CD4-positive, alpha-beta memory T cell (primary cell): ENCODE measurements at regions not wholly inside any gene's neighbourhood (a gene's known extent, or its start where the extent isn't known, plus 50 kb on each side); places are given as distances from the start of the nearest gene placed in this dataset.

ENCODE experiments used
- CTCF ChIA-PET: fragments of 350-600 bp; sonication (Branson Sonifier 250); formaldehyde crosslinking; loops from one replicate; lab custom pipeline; 2021; ENCODE audit warnings: inconsistent platforms; ENCODE audit not compliant: partially characterized antibody; lab: Charles Lee
- POLR2A ChIA-PET: fragments of 350-600 bp; sonication (Branson Sonifier 250); formaldehyde crosslinking; loops from one replicate; lab custom pipeline; 2021; ENCODE audit not compliant: partially characterized antibody; lab: Charles Lee
- DNase-seq, 5 donors: peaks; one replicate each; pipeline versions ENCODE4 v3.0.0 to v3.0.0-alpha.2; 2020 to 2022; ENCODE audit warnings: mixed read lengths in 1 of 5
- H3K27ac ChIP-seq: one replicate; pipeline ENCODE4 v1.7.0; 2013; ENCODE audit warnings: low read depth, low read length
- H3K27me3 ChIP-seq: 2 replicates; pipeline ENCODE4 v1.7.0; 2013; ENCODE audit warnings: mild to moderate bottlenecking, low read length, moderate library complexity; ENCODE audit not compliant: insufficient read depth
- H3K36me3 ChIP-seq: 2 replicates; pipeline ENCODE4 v1.7.0; 2013; ENCODE audit warnings: mild to moderate bottlenecking, low read length, moderate library complexity; ENCODE audit not compliant: insufficient read depth
- H3K4me1 ChIP-seq: 2 replicates; pipeline ENCODE4 v1.7.0; 2013; ENCODE audit warnings: mild to moderate bottlenecking, low read length, moderate library complexity; ENCODE audit not compliant: insufficient read depth
- H3K4me3 ChIP-seq, 2 donors: one replicate each; pipeline ENCODE4 v1.7.0; 2013; ENCODE audit warnings: low read length in 2 of 2, mild to moderate bottlenecking in 1 of 2
- H3K9me3 ChIP-seq, 2 donors: one replicate each; pipeline ENCODE4 v1.7.0; 2013; ENCODE audit warnings: low read length in 2 of 2, control low read depth in 1 of 2; ENCODE audit not compliant: control insufficient read depth in 1 of 2
- H3K27ac Mint-ChIP-seq, 7 donors: one replicate each; pipeline ENCODE4 v1.8.0; 2020 to 2021; ENCODE audit warnings: mixed read lengths in 7 of 7, mild to moderate bottlenecking in 6 of 7, inconsistent platforms in 3 of 7, moderate library complexity in 3 of 7
- H3K27me3 Mint-ChIP-seq, 2 donors: one replicate each; pipeline ENCODE4 v1.8.0; 2020 to 2021; ENCODE audit warnings: mixed read lengths in 2 of 2
- H3K36me3 Mint-ChIP-seq, 2 donors: one replicate each; pipeline ENCODE4 v1.8.0; 2020 to 2021; ENCODE audit warnings: mixed read lengths in 2 of 2, inconsistent platforms in 1 of 2, mild to moderate bottlenecking in 1 of 2
- H3K4me1 Mint-ChIP-seq, 4 donors: one replicate each; pipeline ENCODE4 v1.8.0; 2020 to 2021; ENCODE audit warnings: mixed read lengths in 4 of 4, mild to moderate bottlenecking in 1 of 4
- H3K4me3 Mint-ChIP-seq, 8 donors: one replicate each; pipeline ENCODE4 v1.8.0; 2020 to 2021; ENCODE audit warnings: mixed read lengths in 8 of 8, mild to moderate bottlenecking in 7 of 8, moderate library complexity in 6 of 8, inconsistent platforms in 3 of 8
- H3K9me3 Mint-ChIP-seq, 8 donors: one replicate each; pipeline ENCODE4 v1.8.0; 2020 to 2021; ENCODE audit warnings: mixed read lengths in 8 of 8, mild to moderate bottlenecking in 5 of 8, inconsistent platforms in 3 of 8, moderate library complexity in 1 of 8
- intact Hi-C: fragments of 100-400 bp; cut with micrococcal nuclease; formaldehyde crosslinking; loops from one replicate; pipeline ENCODE4 v1.15.1; 2023

DNA sequence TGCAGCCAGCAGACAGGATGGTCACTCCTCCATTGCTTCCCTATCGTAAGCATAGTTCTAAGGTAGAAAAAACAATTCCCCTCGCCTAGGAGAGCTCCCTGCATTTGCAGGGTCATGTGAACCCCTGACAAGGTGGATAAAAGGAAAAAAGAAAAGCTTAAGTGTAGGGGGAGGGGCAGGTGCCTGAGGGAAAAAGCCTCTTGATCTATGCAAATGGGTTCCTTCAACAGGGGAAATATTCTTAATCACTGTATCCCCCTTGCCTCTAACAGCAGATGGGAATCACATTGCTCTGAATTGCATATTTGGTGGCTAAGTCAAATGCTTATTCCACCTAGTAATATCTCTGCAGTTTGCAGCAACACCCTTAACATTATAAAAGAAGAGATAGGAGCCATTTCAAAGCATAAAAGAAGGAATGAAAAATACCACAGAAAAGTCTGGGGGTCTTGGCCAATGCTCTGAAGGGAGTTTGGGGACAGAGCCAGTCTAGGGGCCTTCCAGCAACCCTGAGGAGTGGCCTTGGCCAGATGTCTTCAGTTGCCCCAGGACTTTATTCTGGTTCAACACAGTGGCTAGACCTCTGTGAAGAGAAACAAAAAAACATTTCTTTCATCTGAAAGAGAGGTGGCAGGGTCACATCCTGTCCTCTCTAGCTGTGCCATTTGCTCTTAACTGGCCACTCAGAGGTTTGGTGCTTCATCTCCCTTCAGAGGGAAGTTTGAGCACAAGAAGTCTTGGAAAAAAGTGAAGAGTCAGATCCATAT lies 660.4 kb upstream of the GJE1 start:
- POLR2A ChIA-PET = no interaction called here
- H3K27ac Mint-ChIP-seq = no peak overlapping the region
- no peak overlapping the region for H3K4me3 Mint-ChIP-seq
- H3K4me1 Mint-ChIP-seq = peaks cover 0 to 2% (median 0%) of the 10 kb centered on the region in 4 donors
- no peaks in the 10 kb centered on the region for H3K27me3 ChIP-seq
- no peaks in the 10 kb centered on the region for H3K4me1 ChIP-seq
- CTCF ChIA-PET = no interaction called here
- peaks cover 0 to 7% of the 10 kb centered on the region in 2 donors for H3K36me3 Mint-ChIP-seq
- DNase-seq = no peak
- H3K9me3 Mint-ChIP-seq = peaks cover 0 to 7% (median 0%) of the 10 kb centered on the region in 8 donors
- no peak overlapping the region for H3K27ac ChIP-seq
- H3K9me3 ChIP-seq = no peaks in the 10 kb centered on the region
- H3K4me3 ChIP-seq = no peak overlapping the region
- H3K27me3 Mint-ChIP-seq = no peaks in the 10 kb centered on the region
- no peaks in the 10 kb centered on the region for H3K36me3 ChIP-seq
- intact Hi-C loops = no loop called here

DNA sequence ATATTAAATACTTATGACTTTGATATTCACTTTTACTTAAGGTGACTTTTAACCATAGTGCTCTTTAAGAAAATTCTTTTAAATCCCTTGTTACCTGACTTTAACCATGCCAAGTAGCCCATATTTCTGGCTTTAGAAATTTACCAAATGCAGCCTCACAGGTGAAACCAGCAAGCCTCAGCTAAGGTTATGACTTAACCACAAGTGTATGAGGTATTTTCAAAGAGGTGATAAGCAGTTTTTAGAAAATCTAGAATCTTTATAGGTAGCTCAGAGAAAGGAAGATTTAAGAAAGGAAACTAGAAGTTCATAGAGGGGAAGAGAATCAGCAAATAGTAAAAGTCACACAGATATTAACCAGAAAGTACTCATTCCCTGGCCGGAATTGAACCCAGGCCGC lies 661.9 kb upstream of the GJE1 start:
- no peaks in the 10 kb centered on the region for H3K9me3 ChIP-seq
- no peak overlapping the region for H3K4me3 ChIP-seq
- intact Hi-C loops = no loop called here
- Mint-ChIP-seq H3K9me3 (peaks cover 0 to 7% (median 0%) of the 10 kb centered on the region in 8 donors), H3K27me3 (no peaks in the 10 kb centered on the region), H3K36me3 (peaks cover 0 to 7% of the 10 kb centered on the region in 2 donors), H3K4me1 (peaks cover 0 to 3% (median under 1%) of the 10 kb centered on the region in 4 donors), H3K4me3 (no peak overlapping the region), H3K27ac (no peak overlapping the region)
- H3K27ac ChIP-seq = no peak overlapping the region
- no peaks in the 10 kb centered on the region for H3K4me1 ChIP-seq
- CTCF ChIA-PET = no interaction called here
- no peak for DNase-seq
- POLR2A ChIA-PET = no interaction called here
- H3K27me3 ChIP-seq = no peaks in the 10 kb centered on the region
- H3K36me3 ChIP-seq = no peaks in the 10 kb centered on the region

DNA sequence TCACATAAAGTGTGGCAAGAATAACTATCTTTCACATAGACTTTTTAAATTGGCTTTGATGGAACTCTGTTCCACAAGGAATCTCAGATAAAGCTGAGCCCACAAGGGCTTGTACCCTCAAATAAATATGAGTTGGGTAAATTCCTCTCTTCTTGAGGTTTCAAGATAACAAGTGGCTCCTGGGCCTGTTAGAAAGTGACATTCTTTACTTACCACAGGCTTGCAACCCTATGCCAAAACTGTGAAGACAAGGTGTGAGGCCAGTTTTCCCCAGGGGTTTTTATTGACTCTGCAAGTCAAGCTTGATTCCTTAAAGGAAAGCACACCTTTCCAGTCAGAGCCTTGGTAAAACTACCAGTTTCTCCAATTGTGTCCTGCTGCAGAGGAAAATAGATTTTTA lies 664.8 kb upstream of the GJE1 start:
- peaks cover 6% of the 10 kb centered on the region for H3K4me1 ChIP-seq
- Mint-ChIP-seq H3K9me3 (no peaks in the 10 kb centered on the region), H3K4me1 (peaks cover 4 to 11% (median 8%) of the 10 kb centered on the region in 4 donors), H3K27ac (no peak overlapping the region), H3K27me3 (no peaks in the 10 kb centered on the region), H3K36me3 (no peaks in the 10 kb centered on the region), H3K4me3 (no peak overlapping the region)
- no peaks in the 10 kb centered on the region for H3K36me3 ChIP-seq
- H3K27me3 ChIP-seq = no peaks in the 10 kb centered on the region
- POLR2A ChIA-PET = no interaction called here
- CTCF ChIA-PET = no interaction called here
- H3K9me3 ChIP-seq = no peaks in the 10 kb centered on the region
- DNase-seq = no peak
- H3K27ac ChIP-seq = no peak overlapping the region
- intact Hi-C loops = no loop called here
- no peak overlapping the region for H3K4me3 ChIP-seq

DNA sequence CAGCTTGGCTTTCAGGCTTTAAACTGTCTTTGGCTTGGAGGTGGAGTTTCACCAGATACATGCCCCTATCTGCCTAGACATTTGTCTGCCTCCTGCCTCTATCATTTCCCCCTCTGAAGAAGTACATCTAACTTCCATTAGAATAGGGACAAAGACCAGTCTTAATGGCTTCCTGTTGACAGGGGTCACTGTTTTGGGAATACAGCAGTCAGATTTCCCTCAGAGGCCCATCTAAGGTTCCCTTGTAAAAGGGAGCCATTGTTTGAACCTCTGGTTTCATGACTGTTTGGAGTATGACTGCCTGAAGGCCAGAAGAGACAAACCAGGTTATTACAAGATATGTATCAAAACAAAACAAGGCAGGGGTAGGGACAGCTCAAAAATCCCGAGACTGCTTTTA lies 665.7 kb upstream of the GJE1 start:
- ChIA-PET POLR2A (no interaction called here), CTCF (no interaction called here)
- peak overlapping the region in 1 of 7 donors; percentile 5 for H3K27ac Mint-ChIP-seq
- H3K27me3 ChIP-seq = no peaks in the 10 kb centered on the region
- DNase-seq = no peak
- no peak overlapping the region for H3K27ac ChIP-seq
- H3K4me1 ChIP-seq = peaks cover 6% of the 10 kb centered on the region
- H3K9me3 ChIP-seq = no peaks in the 10 kb centered on the region
- H3K4me1 Mint-ChIP-seq = peaks cover 4 to 11% (median 8%) of the 10 kb centered on the region in 4 donors
- H3K36me3 ChIP-seq = no peaks in the 10 kb centered on the region
- H3K9me3 Mint-ChIP-seq = no peaks in the 10 kb centered on the region
- no peak overlapping the region for H3K4me3 Mint-ChIP-seq
- no peaks in the 10 kb centered on the region for H3K36me3 Mint-ChIP-seq
- H3K4me3 ChIP-seq = no peak overlapping the region
- no peaks in the 10 kb centered on the region for H3K27me3 Mint-ChIP-seq
- intact Hi-C loops = no loop called here

DNA sequence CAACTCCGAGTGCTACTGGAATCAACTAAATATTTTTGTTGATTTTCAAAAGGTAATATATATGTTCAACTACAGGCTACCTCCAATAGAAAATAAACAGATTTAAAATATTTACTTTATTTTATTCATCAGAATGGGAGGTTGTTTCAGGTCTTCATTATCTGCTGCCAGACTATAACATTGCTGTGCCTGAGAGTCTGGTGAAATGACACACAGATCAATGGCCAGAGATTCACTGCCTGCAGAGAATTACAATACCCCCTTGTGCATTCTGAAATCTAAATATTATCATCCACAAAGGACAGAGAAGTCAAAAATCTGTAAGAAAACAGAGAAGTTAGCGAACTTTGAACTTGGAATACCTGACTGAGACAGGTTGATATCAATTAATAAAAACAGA lies 667.8 kb upstream of the GJE1 start:
- intact Hi-C loops = loop anchor here (2.0 kb wide), 1 partner anchor 18 kb away; no protein-coding TSS in a partner anchor

DNA sequence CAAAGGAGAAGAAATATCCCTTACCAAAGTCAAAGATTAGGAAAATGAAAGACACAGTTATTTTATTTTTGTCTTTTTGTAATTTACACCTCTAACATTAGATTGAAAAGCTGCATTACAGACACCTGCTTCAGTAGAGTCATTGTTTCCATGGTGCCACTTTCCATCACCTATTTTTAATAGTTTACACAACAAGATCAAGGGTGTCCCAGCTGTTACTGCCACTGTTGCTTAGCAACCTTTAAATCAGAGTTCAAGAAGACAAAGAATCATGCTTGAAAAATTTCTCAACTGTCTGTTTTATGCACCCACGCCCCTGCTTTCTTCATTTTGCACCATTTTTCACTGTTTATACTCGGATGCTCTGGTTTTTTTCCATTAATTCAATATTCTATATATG lies 668.2 kb upstream of the GJE1 start:
- Histone ChIP-seq H3K27me3 (no peaks in the 10 kb centered on the region), H3K36me3 (no peaks in the 10 kb centered on the region), H3K9me3 (no peaks in the 10 kb centered on the region), H3K4me3 (no peak overlapping the region), H3K4me1 (peaks cover 6% of the 10 kb centered on the region), H3K27ac (no peak overlapping the region)
- CTCF ChIA-PET = no interaction called here
- no peaks in the 10 kb centered on the region for H3K36me3 Mint-ChIP-seq
- H3K4me1 Mint-ChIP-seq = peaks cover 4 to 11% (median 8%) of the 10 kb centered on the region in 4 donors
- intact Hi-C loops = loop anchor here (2.0 kb wide), 1 partner anchor 18 kb away; no protein-coding TSS in a partner anchor
- H3K4me3 Mint-ChIP-seq = peak overlapping the region in 1 of 8 donors; percentile 8
- POLR2A ChIA-PET = interaction anchor here (0.9 kb wide), 1 partner anchor 19 kb away, joined by 3 read pairs; no protein-coding TSS in a partner anchor
- peak overlapping the region in 1 of 7 donors; percentile 24 for H3K27ac Mint-ChIP-seq
- H3K9me3 Mint-ChIP-seq = peaks cover 0 to 2% (median 0%) of the 10 kb centered on the region in 8 donors
- peak; percentile 16 to 53 (median 37) for DNase-seq
- H3K27me3 Mint-ChIP-seq = no peaks in the 10 kb centered on the region

More for the DNA sequence above, 667.8 kb upstream of the GJE1 start:
- Histone ChIP-seq H3K27ac (no peak overlapping the region), H3K36me3 (no peaks in the 10 kb centered on the region), H3K9me3 (no peaks in the 10 kb centered on the region), H3K27me3 (no peaks in the 10 kb centered on the region), H3K4me3 (no peak overlapping the region), H3K4me1 (peaks cover 6% of the 10 kb centered on the region)
- POLR2A ChIA-PET = interaction anchor here (0.9 kb wide), 1 partner anchor 18 kb away, joined by 3 read pairs; no protein-coding TSS in a partner anchor
- no peaks in the 10 kb centered on the region for H3K27me3 Mint-ChIP-seq
- no peaks in the 10 kb centered on the region for H3K36me3 Mint-ChIP-seq
- H3K9me3 Mint-ChIP-seq = peaks cover 0 to 1% (median 0%) of the 10 kb centered on the region in 8 donors
- DNase-seq = no peak
- CTCF ChIA-PET = no interaction called here
- H3K4me3 Mint-ChIP-seq = peak overlapping the region in 1 of 8 donors; percentile 8
- peaks cover 4 to 11% (median 8%) of the 10 kb centered on the region in 4 donors for H3K4me1 Mint-ChIP-seq
- peak overlapping the region in 1 of 7 donors; percentile 24 for H3K27ac Mint-ChIP-seq

DNA sequence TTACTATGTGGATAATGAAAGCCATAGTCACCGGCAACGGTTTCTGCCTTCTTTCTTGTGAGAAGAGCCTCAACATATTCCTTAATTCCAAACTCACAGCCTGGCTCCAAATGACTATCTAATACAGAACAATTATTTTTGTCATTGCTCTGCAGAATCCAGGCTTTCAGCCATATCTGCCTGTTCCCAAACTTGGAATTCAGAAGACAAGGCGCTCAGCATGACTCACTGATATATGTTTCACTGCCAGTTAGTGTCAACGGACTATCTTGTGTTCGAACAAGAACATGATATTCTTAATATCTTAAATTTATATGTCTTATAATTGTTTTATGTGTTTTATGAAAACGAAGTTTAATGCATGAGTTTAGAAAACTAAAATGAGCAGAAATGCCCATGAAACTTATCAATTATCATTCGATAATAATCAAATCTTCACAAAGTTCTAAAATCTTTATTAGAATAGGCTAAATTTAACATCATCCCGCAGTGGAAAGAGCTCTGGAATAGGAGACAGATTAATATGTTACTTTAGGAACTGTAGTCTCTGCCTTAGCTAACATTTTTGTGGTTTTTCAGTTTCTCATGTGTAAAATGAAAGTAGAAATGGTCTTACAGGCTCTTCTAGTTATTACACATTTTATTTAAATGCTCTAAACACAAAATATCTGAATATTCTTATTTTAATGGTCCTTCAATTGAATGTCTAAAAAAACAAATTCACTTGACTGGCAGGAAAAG lies 669.3 kb upstream of the GJE1 start:
- Mint-ChIP-seq H3K4me1 (peaks cover 4 to 11% (median 8%) of the 10 kb centered on the region in 4 donors), H3K9me3 (peaks cover 0 to 2% (median 0%) of the 10 kb centered on the region in 8 donors), H3K36me3 (no peaks in the 10 kb centered on the region), H3K4me3 (no peak overlapping the region), H3K27me3 (no peaks in the 10 kb centered on the region), H3K27ac (no peak overlapping the region)
- CTCF ChIA-PET = no interaction called here
- no peak overlapping the region for H3K27ac ChIP-seq
- H3K9me3 ChIP-seq = no peaks in the 10 kb centered on the region
- no peak overlapping the region for H3K4me3 ChIP-seq
- no peaks in the 10 kb centered on the region for H3K27me3 ChIP-seq
- intact Hi-C loops = no loop called here
- peaks cover 6% of the 10 kb centered on the region for H3K4me1 ChIP-seq
- no peak for DNase-seq
- POLR2A ChIA-PET = interaction anchor here (0.7 kb wide), 1 partner anchor 20 kb away, joined by 3 read pairs; no protein-coding TSS in a partner anchor
- no peaks in the 10 kb centered on the region for H3K36me3 ChIP-seq
